ENCODE measurements at regions not wholly inside any gene's neighbourhood (a gene's known extent, or its start where the extent isn't known, plus 50 kb on each side); places are given as distances from the start of the nearest gene placed in this dataset.

DNA sequence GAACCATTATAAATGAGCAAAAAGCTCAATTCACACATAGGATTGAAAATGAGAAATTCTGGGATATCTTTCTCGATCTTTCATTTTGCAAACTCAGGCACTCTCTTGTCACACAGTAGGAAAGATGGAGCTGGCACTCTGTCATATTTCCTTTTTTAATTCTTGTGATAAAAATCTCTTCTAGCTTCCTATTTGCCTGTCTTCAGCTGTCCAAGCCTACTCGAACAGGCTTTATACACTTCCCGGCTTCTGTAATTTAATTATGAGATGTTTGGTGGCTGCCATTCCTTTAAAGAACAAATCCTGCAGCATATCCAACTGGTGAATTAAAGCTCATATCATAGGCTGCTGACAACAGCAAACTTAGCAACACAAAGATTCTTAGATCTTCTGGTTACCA is 1484.3 kb upstream of the PIK3C3 start:
- Histone ChIP-seq H4K91ac (replicated peaks; ENCODE audit: insufficient read length, low read length) (no peak overlapping the region), H2AK5ac (ENCODE audit: low read depth, low read length) (no peak overlapping the region), H2BK120ac (replicated peaks; ENCODE audit: low read depth, low read length) (no peak overlapping the region), H3K4ac (replicated peaks; ENCODE audit: insufficient read length, low read depth, low read length) (no peak overlapping the region), H3K23me2 (ENCODE audit: low read depth, low read length) (no peaks in the 10 kb centered on the region; the same call in 1 of the 2 replicates), H2BK15ac (ENCODE audit: low read length) (no peak overlapping the region), H4K8ac (ENCODE audit: extremely low read depth, insufficient read depth, low read length) (no peak overlapping the region), H3K4me1 (replicated peaks in 1 of 4; ENCODE audit: control insufficient read depth in 3 of 4, insufficient read depth in 4 of 4, low read length in 3 of 4) (no peaks in the 10 kb centered on the region), H3K27ac (ENCODE audit: low read depth, low read length) (no peak overlapping the region), H3K9ac (replicated peaks in 1 of 4; ENCODE audit: extremely low read depth in 1 of 4, low read depth in 3 of 4, low read length in 3 of 4) (no peak overlapping the region), H3K18ac (ENCODE audit: extremely low read depth, low read length) (no peak overlapping the region), H3K23ac (ENCODE audit: insufficient read length) (no peak overlapping the region), H2AFZ (ENCODE audit: low read length) (no peak overlapping the region), H3K27me3 (replicated peaks in 1 of 4; ENCODE audit: control insufficient read depth in 3 of 4, extremely low read depth in 1 of 4, insufficient read depth in 3 of 4, low read length in 3 of 4) (no peaks in the 10 kb centered on the region), H2BK5ac (ENCODE audit: low read depth, low read length) (no peak overlapping the region), H3K36me3 (ENCODE audit: control insufficient read depth in 2 of 4, insufficient read depth in 4 of 4, low read length in 3 of 4) (no peaks in the 10 kb centered on the region), H2BK20ac (ENCODE audit: low read length) (no peak overlapping the region), H3K4me2 (ENCODE audit: insufficient read depth in 1 of 2, low read depth in 2 of 2, low read length in 2 of 2) (no peak overlapping the region), H3K56ac (replicated peaks; ENCODE audit: insufficient read length, low read depth, low read length) (no peak overlapping the region), H2BK12ac (ENCODE audit: low read depth, low read length) (no peak overlapping the region), H4K5ac (ENCODE audit: insufficient read length, low read depth, low read length) (no peak overlapping the region), H3K79me2 (ENCODE audit: control insufficient read depth in 1 of 2, insufficient read depth in 2 of 2, low read length in 2 of 2) (no peaks in the 10 kb centered on the region), H3K79me1 (ENCODE audit: low read depth, low read length) (no peaks in the 10 kb centered on the region), H3K4me3 (ENCODE audit: extremely low read depth in 1 of 4, insufficient read depth in 2 of 4, low read depth in 3 of 4, low read length in 4 of 4) (no peak overlapping the region), H4K20me1 (replicated peaks in 1 of 2; ENCODE audit: control insufficient read depth in 1 of 2, insufficient read depth in 2 of 2, low read length in 2 of 2) (no peaks in the 10 kb centered on the region), H3K14ac (ENCODE audit: insufficient read length) (no peak overlapping the region), H3K9me3 (ENCODE audit: insufficient read depth in 2 of 2, low read depth in 1 of 2, low read length in 1 of 2) (no peaks in the 10 kb centered on the region)
- FAIRE-seq (no peak), DNase-seq (ENCODE audit: low read depth in 1 of 2, low spot score in 2 of 2) (no peak)
- WGBS, 2 experiments (ENCODE audit: extremely low coverage in 1 of 2, insufficient coverage in 1 of 2, insufficient read length in 1 of 2, insufficient replicate concordance in 2 of 2, low coverage in 1 of 2, low lambda C conversion rate in 2 of 2, missing lambda C conversion rate in 1 of 2): 92% methylated on average over 3 of the region's 3 CpGs; no CpG with 5 or more reads in 1 of the 2 experiments
- TF ChIP-seq RBBP5 (IDR thresholded peaks at IDR 0.05; ENCODE audit: borderline replicate concordance, low read depth, low read length) (no peak), RXRA (IDR thresholded peaks at IDR 0.05; ENCODE audit: insufficient read depth, low read depth, low read length) (no peak), RNF2 (IDR thresholded peaks at IDR 0.05; ENCODE audit: borderline replicate concordance, low read depth, low read length, missing control alignments, poor library complexity, severe bottlenecking) (no peak), TAF7 (optimal IDR thresholded peaks at IDR 0.05; ENCODE audit: borderline replicate concordance, low read depth, low read length) (no peak), CHD2 (IDR thresholded peaks at IDR 0.05; ENCODE audit: low read length) (no peak), CEBPB (IDR thresholded peaks at IDR 0.05; ENCODE audit: low read depth, low read length) (no peak), SUZ12 (IDR thresholded peaks at IDR 0.05; ENCODE audit: low read length) (no peak), CHD1 (IDR thresholded peaks at IDR 0.05; ENCODE audit: low read depth, low read length) (no peak), POLR2A (IDR thresholded peaks at IDR 0.05; ENCODE audit: control extremely low read depth in 1 of 2, low read depth in 2 of 2, low read length in 2 of 2) (no peak), SP2 (IDR thresholded peaks at IDR 0.05; ENCODE audit: low read length) (no peak), YY1 (IDR thresholded peaks at IDR 0.05; ENCODE audit: low read depth, low read length) (no peak), HDAC2 (IDR thresholded peaks at IDR 0.05; ENCODE audit: borderline replicate concordance in 1 of 2, low read depth in 2 of 2, low read length in 2 of 2) (no peak), NRF1 (IDR thresholded peaks at IDR 0.05; ENCODE audit: low read depth, low read length) (no peak), TBP (IDR thresholded peaks at IDR 0.05; ENCODE audit: low read depth, low read length) (no peak), CBX8 (IDR thresholded peaks at IDR 0.05; ENCODE audit: borderline replicate concordance, low read depth, low read length) (no peak)
- CTCF ChIA-PET (ENCODE audit: partially characterized antibody): no interaction called here
- POLR2A ChIA-PET (ENCODE audit: partially characterized antibody): no interaction called here

Data from H1 (cell line).